Bone marrow (tissue), 2 donors: ENCODE measurements at regions not wholly inside any gene's neighbourhood (a gene's known extent, or its start where the extent isn't known, plus 50 kb on each side); places are given as distances from the start of the nearest gene placed in this dataset.

Experiments
- DNase-seq, 2 donors: peaks; one replicate each; lab custom pipeline; 2025; lab: John Stamatoyannopoulos, UW

DNA sequence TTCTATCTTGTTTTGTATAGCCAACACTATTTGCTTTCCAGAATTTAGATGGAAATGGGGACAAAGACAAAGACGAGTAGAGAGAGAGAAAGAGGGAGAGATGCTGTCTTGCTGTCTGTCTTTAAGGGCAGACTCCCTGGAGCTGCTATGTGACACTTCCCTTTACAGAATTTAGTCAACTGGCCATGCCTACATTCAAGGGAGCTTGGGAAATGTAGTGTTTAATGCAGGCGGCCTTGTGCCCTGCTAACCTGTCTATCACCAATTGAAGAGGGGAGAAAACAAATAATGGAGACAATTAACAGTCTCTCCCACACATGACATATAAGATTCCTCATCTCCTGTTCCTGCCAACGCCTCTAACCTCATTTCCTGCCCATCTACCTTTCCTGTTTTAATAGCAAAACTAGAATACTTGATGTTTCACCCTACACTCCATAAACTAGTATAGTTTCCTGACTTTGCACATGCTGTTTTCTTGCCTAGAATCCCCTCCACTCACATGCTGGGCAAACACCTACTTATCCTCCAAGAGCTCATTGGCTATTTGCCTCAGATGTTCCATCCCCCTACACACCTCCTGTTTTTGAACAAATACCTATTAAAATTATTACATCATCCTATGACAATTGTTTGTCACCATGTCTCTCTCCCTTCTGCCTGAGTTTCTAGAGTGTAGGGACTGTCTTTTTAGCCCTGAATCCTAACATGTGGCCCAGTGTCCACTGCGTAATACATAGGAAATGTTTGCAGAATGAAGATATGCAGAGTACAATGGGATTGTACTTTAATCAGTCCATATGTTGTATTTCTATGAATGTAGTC is 117.2 kb downstream of the SLC25A24 start:
- DNase-seq = no peak

DNA sequence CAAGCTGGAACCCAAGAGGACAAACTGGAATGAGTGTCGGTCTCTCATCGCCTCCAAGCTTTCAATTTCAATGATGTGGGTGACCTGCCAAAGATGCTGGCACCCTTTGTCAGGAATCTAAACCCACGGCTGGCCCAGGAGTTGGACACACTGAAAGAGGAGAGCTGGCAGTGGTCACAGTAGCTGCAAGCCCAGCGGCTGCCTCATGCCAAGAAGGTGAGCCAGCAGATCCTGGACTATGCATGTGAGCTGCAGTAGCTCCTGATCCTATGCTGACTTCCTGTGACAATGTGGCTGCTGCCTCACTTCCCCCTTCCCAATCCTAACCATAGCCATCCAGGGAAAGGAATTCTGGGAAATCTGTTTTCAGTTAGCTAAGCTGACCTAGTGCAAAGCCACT is 117.0 kb upstream of the VAV3 start:
- no peak for DNase-seq

DNA sequence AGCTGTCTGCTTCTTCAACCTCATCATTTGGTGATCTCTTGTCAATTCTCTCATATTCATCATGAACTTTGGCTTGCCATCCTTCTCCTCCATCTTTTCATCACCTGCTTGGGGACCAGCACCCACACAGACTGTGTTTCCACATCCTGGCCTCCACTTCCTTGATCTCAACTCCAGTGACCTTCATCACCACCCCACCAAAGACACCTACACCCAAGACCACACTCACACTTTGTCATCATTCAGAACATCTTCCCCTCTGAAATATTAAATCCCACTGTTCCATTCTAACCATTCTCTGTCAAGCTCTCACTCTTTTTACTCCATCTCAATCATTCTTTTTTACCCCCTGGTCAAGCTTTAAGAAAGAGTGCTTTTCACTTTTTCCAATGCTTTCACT is 115.5 kb upstream of the VAV3 start:
- DNase-seq = no peak

- peak in 1 of 2 donors; percentile 88 for DNase-seq
These were observed 114.6 kb upstream of the VAV3 start for GRCh38 chr1:108079440-108080025.

DNA sequence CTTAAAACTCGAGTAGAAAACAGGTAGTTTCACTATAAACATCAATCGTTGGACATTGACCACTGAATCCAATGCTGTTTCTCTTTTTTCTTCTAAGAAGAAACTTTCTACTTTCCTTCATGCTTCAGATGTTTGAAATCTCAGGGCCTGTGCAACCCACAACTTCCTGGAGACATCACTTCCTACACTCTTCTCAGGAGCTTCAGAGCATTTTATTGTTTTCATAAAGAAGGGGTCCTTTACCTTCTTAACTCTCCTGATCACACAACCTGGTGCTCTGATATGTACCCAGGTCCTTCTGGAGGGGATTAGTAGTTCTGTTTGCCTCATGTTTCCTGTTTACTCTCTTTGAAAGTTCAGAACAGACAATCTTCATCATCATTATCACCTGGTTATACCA is 113.0 kb upstream of the VAV3 start:
- DNase-seq = no peak

DNA sequence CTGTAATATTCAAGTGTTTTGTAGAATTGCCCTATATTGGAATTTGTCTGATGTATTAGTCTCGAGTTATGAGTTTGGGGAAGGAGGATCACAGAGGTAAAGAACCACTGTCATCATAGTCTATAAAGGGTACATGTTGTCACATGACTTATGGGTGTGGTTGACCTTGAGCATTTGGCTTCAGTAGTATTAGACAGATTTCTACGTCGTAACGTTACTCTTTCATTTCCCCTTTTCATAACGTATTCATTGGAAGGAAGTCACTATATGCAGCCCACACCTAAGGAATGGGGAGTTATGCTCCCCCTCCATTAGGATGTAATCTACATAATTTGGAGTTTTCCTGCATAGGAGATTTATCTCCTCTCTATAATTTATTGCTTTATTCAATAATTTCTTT is 110.1 kb upstream of the VAV3 start:
- peak in 1 of 2 donors; percentile 28 for DNase-seq

GRCh38 chr1:108072776-108073175 is 107.8 kb upstream of the VAV3 start:
- DNase-seq = no peak

- DNase-seq = peak in 1 of 2 donors; percentile 71
These were observed 107.2 kb upstream of the VAV3 start for GRCh38 chr1:108072212-108072611.

DNA sequence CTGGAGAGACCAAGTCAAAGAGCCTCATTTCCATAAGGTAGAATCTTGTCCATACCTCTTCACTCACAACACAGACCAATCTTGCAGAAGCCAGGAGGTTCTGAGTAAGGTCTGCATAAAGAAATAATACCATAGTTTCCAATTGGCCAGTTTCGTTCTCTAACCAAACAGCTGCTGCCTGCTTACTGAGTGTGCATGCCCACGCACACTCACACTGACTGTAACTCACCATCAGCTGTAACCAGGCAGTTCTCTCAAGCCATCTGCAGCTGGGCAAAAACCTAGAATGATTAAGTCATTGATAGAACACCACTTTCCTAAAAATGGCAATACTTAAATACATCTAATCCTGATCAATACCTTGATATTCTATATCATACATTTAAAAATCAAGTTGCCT is 106.6 kb upstream of the VAV3 start:
- no peak for DNase-seq

- DNase-seq = no peak
These were observed 105.7 kb upstream of the VAV3 start for GRCh38 chr1:108070662-108071061.

- DNase-seq = peak in 1 of 2 donors; percentile 50
These were observed 103.0 kb upstream of the VAV3 start for GRCh38 chr1:108067884-108068540.

DNA sequence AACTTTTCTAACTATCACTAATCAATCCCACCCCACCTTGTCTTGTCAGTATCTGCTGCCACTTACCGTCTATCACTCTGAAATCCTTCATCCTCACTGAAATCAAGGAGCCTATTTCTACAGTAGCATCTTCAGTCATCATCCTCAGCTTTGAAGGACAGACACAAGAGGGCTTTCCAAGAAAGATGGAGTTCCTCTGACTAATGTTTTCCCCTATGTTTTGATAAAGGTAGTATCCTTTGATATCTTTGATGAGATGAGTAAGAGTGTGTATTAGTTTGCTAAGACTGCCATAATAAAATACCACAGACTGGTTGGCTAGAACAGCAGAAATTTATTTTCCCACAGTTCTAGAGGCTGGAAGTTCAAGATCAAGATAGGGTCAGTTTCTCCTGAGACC is 101.8 kb upstream of the VAV3 start:
- DNase-seq = no peak

- no peak for DNase-seq
These were observed 99.3 kb upstream of the VAV3 start for GRCh38 chr1:108064255-108064654.

- no peak for DNase-seq
These were observed 98.7 kb upstream of the VAV3 start for GRCh38 chr1:108063703-108064102.

DNA sequence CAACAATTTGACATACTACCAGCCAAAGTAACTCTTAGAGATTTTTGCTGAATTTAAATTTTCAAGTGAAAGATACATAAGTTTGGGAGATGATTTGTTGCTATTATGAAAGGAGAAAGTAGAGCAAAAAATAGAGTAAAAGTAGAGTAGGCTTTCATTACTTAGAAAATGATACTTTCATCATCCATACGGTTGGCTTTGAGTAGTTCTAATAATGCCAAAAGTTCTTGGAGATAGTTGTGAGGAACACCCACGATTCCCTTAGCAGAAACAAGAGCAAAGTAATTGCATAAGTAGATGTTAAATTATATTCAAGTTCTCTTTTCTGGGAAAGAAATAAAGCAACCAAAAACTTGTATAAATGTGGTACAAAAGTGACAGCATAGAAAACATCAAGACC is 95.0 kb upstream of the VAV3 start:
- no peak for DNase-seq

DNA sequence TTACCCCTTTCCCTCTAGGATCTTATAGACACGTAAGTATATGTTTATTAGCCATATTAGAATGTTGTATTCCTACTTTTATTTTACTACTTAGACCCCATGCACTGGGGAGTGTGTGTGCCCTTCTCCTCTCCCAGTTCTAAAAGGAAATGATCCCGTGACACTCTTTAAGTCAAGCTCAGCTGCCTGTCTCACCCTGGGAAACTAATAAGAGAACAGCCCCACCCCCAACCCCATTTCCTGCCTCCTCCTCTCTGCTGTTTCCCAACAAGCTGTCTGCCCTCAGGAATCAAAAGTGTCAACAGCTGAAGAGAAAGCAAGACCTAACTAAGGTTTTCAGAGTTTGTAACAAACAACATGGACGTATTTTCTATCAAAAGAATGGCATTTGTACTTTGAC is 92.6 kb upstream of the VAV3 start:
- peak in 1 of 2 donors; percentile 26 for DNase-seq

DNA sequence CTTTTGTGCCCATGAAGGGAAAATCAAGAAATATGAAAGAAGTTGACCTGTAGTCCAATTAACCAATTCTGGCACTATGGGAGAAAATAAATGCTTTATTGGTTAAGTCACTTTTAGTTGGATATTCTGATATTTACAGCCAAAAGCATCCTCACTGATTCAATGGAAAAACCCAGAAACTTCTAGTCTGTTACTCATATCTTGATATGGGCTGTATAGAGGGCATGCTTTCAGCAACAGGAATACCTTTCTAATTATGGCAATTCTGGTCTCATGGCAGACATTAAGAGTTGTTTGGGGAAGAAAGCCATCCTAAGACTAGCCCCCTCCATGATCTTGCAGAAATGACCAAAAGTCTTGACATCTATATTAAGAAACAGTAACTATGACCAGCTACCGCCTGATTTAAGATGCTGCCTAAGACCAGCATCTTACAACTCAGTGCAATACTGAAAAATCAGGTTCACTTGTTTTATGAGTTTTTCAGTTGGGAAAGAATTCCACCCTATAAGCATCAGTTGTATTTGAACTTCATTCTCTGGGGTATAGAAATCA is 91.5 kb upstream of the VAV3 start:
- DNase-seq = no peak

- DNase-seq = no peak
These were observed 90.4 kb upstream of the VAV3 start for GRCh38 chr1:108055387-108055786.

DNA sequence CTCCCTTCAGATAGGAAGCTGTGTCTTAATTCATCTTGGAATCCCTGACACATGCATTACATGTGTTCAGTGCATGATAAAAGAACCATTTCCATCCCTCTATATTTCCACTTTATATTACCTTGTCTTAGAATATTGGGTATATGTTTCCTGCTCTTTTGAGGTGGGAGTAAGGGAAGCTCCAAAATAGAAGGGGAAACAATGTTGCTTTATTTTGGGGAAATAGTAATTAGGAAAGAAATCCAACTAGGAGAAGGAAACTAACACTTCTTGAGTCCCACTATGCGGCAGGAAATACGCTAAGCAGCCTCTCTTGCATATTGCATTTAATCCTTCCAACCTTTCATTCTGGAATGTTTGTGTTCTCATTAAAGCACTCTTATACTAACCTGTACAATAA is 89.4 kb upstream of the VAV3 start:
- DNase-seq = no peak

DNA sequence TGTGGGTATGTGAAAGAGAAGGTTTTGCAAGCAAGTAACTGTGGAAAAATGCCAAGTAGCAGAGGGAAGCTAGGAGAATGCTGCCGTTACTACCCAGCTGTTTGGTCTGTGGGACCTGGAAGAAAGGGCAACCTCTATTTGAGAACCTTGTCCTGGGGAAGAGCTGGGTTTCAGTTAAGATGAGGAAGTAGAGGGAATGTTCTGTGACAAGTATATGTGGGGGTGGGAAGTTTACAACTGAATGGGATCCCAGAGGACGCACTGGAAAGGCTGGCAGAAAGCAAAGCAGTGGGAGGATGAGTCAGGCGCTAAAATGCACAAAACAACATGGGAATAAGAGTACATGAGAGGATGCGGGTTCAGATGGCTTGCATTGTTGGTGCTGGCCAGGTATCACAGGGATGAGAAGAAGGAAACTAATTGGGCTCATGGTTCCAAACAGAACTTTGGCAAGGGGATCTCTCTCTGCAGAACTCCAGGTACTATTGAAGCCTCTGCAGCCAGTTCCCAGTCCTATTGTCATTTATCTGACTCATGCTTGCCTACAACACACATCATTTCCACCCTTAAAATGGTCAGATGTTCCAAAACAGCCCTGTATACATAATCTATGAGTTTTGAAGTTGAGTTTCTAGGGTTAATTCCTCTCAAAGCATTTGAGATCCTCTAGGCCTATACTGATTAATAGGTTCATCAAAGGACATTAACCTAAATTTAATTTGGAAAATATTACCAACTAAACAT is 88.5 kb upstream of the VAV3 start:
- DNase-seq = no peak

DNA sequence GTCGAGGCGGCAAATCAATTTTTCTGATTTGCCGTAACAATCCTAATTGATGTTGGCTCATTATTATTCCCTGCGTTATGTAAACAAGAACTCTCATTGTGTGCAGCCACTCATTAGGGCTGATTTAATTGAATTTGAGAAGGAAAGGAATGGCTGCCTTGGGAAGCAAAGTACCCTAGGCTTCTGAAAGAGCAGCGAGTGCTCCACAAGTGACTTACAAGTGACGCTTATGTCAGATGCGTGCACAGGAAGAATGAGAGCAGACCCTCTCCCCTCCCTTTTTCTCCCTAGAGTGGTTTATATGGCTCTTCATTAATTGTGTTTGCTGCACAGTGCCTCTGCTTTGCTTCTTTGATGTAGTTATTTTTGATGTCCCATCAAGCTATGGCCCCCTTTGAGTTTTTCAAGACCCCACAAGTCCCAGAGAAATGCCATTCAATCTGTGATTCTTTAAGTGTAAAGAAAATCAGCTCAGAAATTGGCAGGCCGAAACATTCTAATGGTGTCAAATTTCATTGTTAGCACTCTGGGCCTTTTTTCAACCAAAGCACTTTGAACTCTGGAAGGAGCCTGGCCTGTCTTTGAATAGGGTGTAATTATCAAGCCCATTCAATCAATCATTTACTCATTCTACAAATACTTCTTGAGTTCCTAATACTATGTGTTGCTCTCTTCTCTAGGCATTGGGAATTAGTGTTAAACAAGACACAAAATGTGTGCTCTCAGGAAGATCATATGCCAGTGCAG is 86.8 kb upstream of the VAV3 start:
- DNase-seq = no peak
